ENCODE measurements at regions not wholly inside any gene's neighbourhood (a gene's known extent, or its start where the extent isn't known, plus 50 kb on each side); places are given as distances from the start of the nearest gene placed in this dataset.

DNA sequence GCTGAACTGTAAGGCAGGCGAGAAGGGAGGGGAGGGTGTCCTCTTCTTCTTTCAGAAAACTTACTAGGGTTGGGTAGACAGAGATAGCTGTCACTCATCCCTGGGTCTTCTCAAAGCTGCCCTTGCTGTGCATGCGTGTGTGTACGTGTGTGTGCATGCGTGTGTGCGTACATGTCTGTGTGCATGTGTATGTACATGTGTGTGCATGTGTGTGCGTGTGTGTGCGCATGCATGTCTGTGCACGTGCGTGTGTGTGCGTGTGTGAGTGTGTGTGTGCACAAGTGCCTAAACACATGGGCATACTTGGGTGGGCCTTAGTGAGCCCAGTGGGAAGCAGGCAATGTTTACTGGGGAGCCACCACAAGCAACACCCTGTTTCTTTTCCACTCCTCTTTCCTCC, 154.8 kb upstream of the TNRC6C start:
- TF ChIP-seq POLR2AphosphoS5 (IDR thresholded peaks at IDR 0.05; ENCODE audit: low read depth, low read length) (no peak), POLR2A (IDR thresholded peaks at IDR 0.05; ENCODE audit: low read depth, low read length) (no peak), TAF1 (IDR thresholded peaks at IDR 0.05; ENCODE audit: low read depth, low read length) (no peak), SPI1 (IDR thresholded peaks at IDR 0.05; ENCODE audit: low read depth, low read length) (no peak)
